H1 (cell line): ENCODE measurements at regions not wholly inside any gene's neighbourhood (a gene's known extent, or its start where the extent isn't known, plus 50 kb on each side); places are given as distances from the start of the nearest gene placed in this dataset.

Experiments
- CTCF ChIA-PET: fragments of 300-600 bp; sonication (Branson Sonifier 250); formaldehyde crosslinking; loops from one replicate; lab custom pipeline; 2021; ENCODE audit not compliant: partially characterized antibody; lab: Charles Lee
- POLR2A ChIA-PET: fragments of 300-600 bp; sonication (Branson Sonifier 250); formaldehyde crosslinking; loops from one replicate; lab custom pipeline; 2021; ENCODE audit warnings: inconsistent platforms; ENCODE audit not compliant: partially characterized antibody; lab: Charles Lee
- DNase-seq, 2 experiments: peaks; one replicate each; pipeline versions ENCODE4 v3.0.0 to v3.0.0-alpha.2; 2010 to 2022; ENCODE audit warnings: low spot score in 2 of 2, low read depth in 1 of 2, mixed read lengths in 1 of 2
- FAIRE-seq: peaks from 2 replicates; lab custom pipeline; 2011; peaks lifted over from hg19 to GRCh38; lab: Jason Lieb, UNC
- H2AFZ ChIP-seq: 2 replicates; pipeline ENCODE4 v1.8.1; 2012; ENCODE audit warnings: low read length, inconsistent platforms
- H2AK5ac ChIP-seq: 2 replicates; pipeline ENCODE4 v1.6.1; 2013; ENCODE audit warnings: low read depth, low read length
- H2BK120ac ChIP-seq: replicated peaks from 2 replicates; pipeline ENCODE3; 2013; ENCODE audit warnings: low read depth, low read length, inconsistent platforms
- H2BK12ac ChIP-seq: 2 replicates; pipeline ENCODE4 v1.6.1; 2013; ENCODE audit warnings: low read depth, low read length
- H2BK15ac ChIP-seq: 2 replicates; pipeline ENCODE4 v1.6.1; 2013; ENCODE audit warnings: low read length
- H2BK20ac ChIP-seq: 2 replicates; pipeline ENCODE4 v1.6.1; 2013; ENCODE audit warnings: low read length
- H2BK5ac ChIP-seq: 2 replicates; pipeline ENCODE4 v1.6.1; 2013; ENCODE audit warnings: low read depth, low read length
- H3K14ac ChIP-seq: 2 replicates; pipeline ENCODE4 v1.6.1; 2013; ENCODE audit warnings: inconsistent platforms; ENCODE audit not compliant: insufficient read length
- H3K18ac ChIP-seq: 2 replicates; pipeline ENCODE4 v1.6.1; 2013; ENCODE audit warnings: low read length; ENCODE audit errors: extremely low read depth
- H3K23ac ChIP-seq: 2 replicates; pipeline ENCODE4 v1.6.1; 2013; ENCODE audit warnings: inconsistent platforms; ENCODE audit not compliant: insufficient read length
- H3K23me2 ChIP-seq: 2 replicates; pipeline ENCODE4 v1.6.1; 2013; ENCODE audit warnings: low read depth, low read length
- H3K27ac ChIP-seq: 2 replicates; pipeline ENCODE4 v1.6.1; 2011; ENCODE audit warnings: low read depth, low read length, inconsistent platforms
- H3K27me3 ChIP-seq, 4 experiments: replicated peaks in 1 of 4; 1 replicate in 1 of 4; 2 replicates in 3 of 4; pipeline versions ENCODE4 v1.6.1 to v1.8.1; 2011 to 2013; ENCODE audit warnings: low read length in 3 of 4, mild to moderate bottlenecking in 3 of 4, inconsistent platforms in 2 of 4, mixed read lengths in 2 of 4, moderate library complexity in 1 of 4; ENCODE audit not compliant: control insufficient read depth in 3 of 4, insufficient read depth in 3 of 4; ENCODE audit errors: extremely low read depth in 1 of 4
- H3K36me3 ChIP-seq, 4 experiments: 2 replicates each; pipeline versions ENCODE4 v1.6.1 to v1.8.1; 2011 to 2013; ENCODE audit warnings: mild to moderate bottlenecking in 4 of 4, low read length in 3 of 4, moderate library complexity in 2 of 4, control low read depth in 1 of 4, inconsistent platforms in 1 of 4; ENCODE audit not compliant: insufficient read depth in 4 of 4, control insufficient read depth in 2 of 4
- H3K4ac ChIP-seq: replicated peaks from 2 replicates; pipeline ENCODE3; 2013; ENCODE audit warnings: low read length, low read depth, mixed read lengths, inconsistent platforms; ENCODE audit not compliant: insufficient read length
- H3K4me1 ChIP-seq, 4 experiments: replicated peaks in 1 of 4; 1 replicate in 1 of 4; 2 replicates in 3 of 4; pipeline versions ENCODE4 v1.6.1 to v1.8.1; 2011 to 2013; ENCODE audit warnings: low read length in 3 of 4, inconsistent platforms in 2 of 4, mixed read lengths in 1 of 4; ENCODE audit not compliant: insufficient read depth in 4 of 4, control insufficient read depth in 3 of 4
- H3K4me2 ChIP-seq, 2 experiments: 2 replicates each; pipeline versions ENCODE4 v1.6.1 to v1.8.1; 2011 to 2013; ENCODE audit warnings: low read depth in 2 of 2, low read length in 2 of 2, control low read depth in 1 of 2, inconsistent platforms in 1 of 2, mild to moderate bottlenecking in 1 of 2; ENCODE audit not compliant: insufficient read depth in 1 of 2
- H3K4me3 ChIP-seq, 4 experiments: fragments of 200-600, 300-600 bp in 1 of 4; sonication (generic), shearing (Covaris generic), sonication (Bioruptor Twin) in 1 of 4; 2 replicates each; pipeline versions ENCODE4 v1.5.1 to v1.8.1; 2011 to 2016; ENCODE audit warnings: low read length in 4 of 4, low read depth in 3 of 4, control low read depth in 2 of 4, inconsistent platforms in 2 of 4, mild to moderate bottlenecking in 2 of 4, mixed read lengths in 1 of 4, moderate library complexity in 1 of 4; ENCODE audit not compliant: insufficient read depth in 2 of 4; ENCODE audit errors: extremely low read depth in 1 of 4
- H3K56ac ChIP-seq: replicated peaks from 2 replicates; pipeline ENCODE3; 2013; ENCODE audit warnings: low read depth, mild to moderate bottlenecking, mixed read lengths, low read length, inconsistent platforms; ENCODE audit not compliant: insufficient read length
- H3K79me1 ChIP-seq: 2 replicates; pipeline ENCODE4 v1.6.1; 2013; ENCODE audit warnings: low read depth, low read length, control low read depth
- H3K79me2 ChIP-seq, 2 experiments: 2 replicates each; pipeline versions ENCODE4 v1.6.1 to v1.8.1; 2012 to 2013; ENCODE audit warnings: low read length in 2 of 2, mild to moderate bottlenecking in 2 of 2, inconsistent platforms in 1 of 2; ENCODE audit not compliant: insufficient read depth in 2 of 2, control insufficient read depth in 1 of 2
- H3K9ac ChIP-seq, 4 experiments: replicated peaks in 1 of 4; 1 replicate in 1 of 4; 2 replicates in 3 of 4; pipeline versions ENCODE4 v1.6.1 to v1.8.1; 2011 to 2013; ENCODE audit warnings: low read depth in 3 of 4, low read length in 3 of 4, control low read depth in 2 of 4, mild to moderate bottlenecking in 2 of 4, moderate library complexity in 2 of 4, inconsistent platforms in 1 of 4; ENCODE audit errors: extremely low read depth in 1 of 4
- H3K9me3 ChIP-seq, 2 experiments: 2 replicates each; pipeline versions ENCODE4 v1.6.1 to v1.8.1; 2012 to 2013; ENCODE audit warnings: mild to moderate bottlenecking in 2 of 2, moderate library complexity in 2 of 2, control low read depth in 1 of 2, inconsistent platforms in 1 of 2, low read depth in 1 of 2, low read length in 1 of 2, mixed read lengths in 1 of 2; ENCODE audit not compliant: insufficient read depth in 2 of 2
- H4K20me1 ChIP-seq, 2 experiments: replicated peaks in 1 of 2; 2 replicates each; pipeline versions ENCODE3 to v1.8.1; 2011 to 2013; ENCODE audit warnings: inconsistent platforms in 2 of 2, low read length in 2 of 2, mild to moderate bottlenecking in 1 of 2; ENCODE audit not compliant: insufficient read depth in 2 of 2, control insufficient read depth in 1 of 2
- H4K5ac ChIP-seq: 2 replicates; pipeline ENCODE4 v1.6.1; 2013; ENCODE audit warnings: low read length, low read depth, mixed read lengths, inconsistent platforms; ENCODE audit not compliant: insufficient read length
- H4K8ac ChIP-seq: 2 replicates; pipeline ENCODE4 v1.8.0; 2013; ENCODE audit warnings: mild to moderate bottlenecking, moderate library complexity, low read length, inconsistent platforms; ENCODE audit not compliant: insufficient read depth; ENCODE audit errors: extremely low read depth
- H4K91ac ChIP-seq: replicated peaks from 2 replicates; pipeline ENCODE3; 2013; ENCODE audit warnings: low read length, mixed read lengths, inconsistent platforms; ENCODE audit not compliant: insufficient read length
- CBX5 ChIP-seq: fragments of 300-800, 300-1000 bp; sonication (generic); IDR thresholded peaks from 2 replicates; pipeline ENCODE4 v1.7.1; 2016; ENCODE audit warnings: antibody characterized with exemption, low read length, low read depth
- CEBPB ChIP-seq: IDR thresholded peaks from 2 replicates; pipeline ENCODE4 v1.6.1; 2012; ENCODE audit warnings: low read depth, low read length
- CHD1 ChIP-seq: IDR thresholded peaks from 2 replicates; pipeline ENCODE4 v1.6.1; 2012; ENCODE audit warnings: low read depth, low read length, improper control_type of control experiment
- KDM5A ChIP-seq: fragments of 200-600 bp; IDR thresholded peaks from 2 replicates; pipeline ENCODE4 v1.7.1; 2012; ENCODE audit warnings: mild to moderate bottlenecking, low read length, inconsistent platforms, mixed read lengths
- MAFK ChIP-seq: IDR thresholded peaks from 2 replicates; pipeline ENCODE4 v1.6.1; 2012; ENCODE audit warnings: low read depth, mild to moderate bottlenecking, improper control_type of control experiment, low read length
- NANOG ChIP-seq: IDR thresholded peaks from 2 replicates; pipeline ENCODE4 v1.6.1; 2011; ENCODE audit warnings: low read length, low read depth, mild to moderate bottlenecking, inconsistent platforms; ENCODE audit not compliant: insufficient read depth, poor library complexity, severe bottlenecking
- TAF1 ChIP-seq: IDR thresholded peaks from 2 replicates; pipeline ENCODE4 v1.6.1; 2011; ENCODE audit warnings: mild to moderate bottlenecking, low read depth, low read length
- YY1 ChIP-seq: IDR thresholded peaks from 2 replicates; pipeline ENCODE4 v1.6.1; 2011; ENCODE audit warnings: low read depth, mild to moderate bottlenecking, low read length
- WGBS, 2 experiments: shearing (Covaris generic) in 1 of 2; methylation state at CpG; one replicate each; pipeline versions ENCODE4 v1.1.6 to v1.1.7; 2013 to 2015; ENCODE audit warnings: low lambda C conversion rate in 2 of 2, mixed read lengths in 2 of 2, inconsistent platforms in 1 of 2, low coverage in 1 of 2, missing lambda C conversion rate in 1 of 2; ENCODE audit not compliant: insufficient replicate concordance in 2 of 2, insufficient coverage in 1 of 2, insufficient read length in 1 of 2; ENCODE audit errors: extremely low coverage in 1 of 2, missing lambda C conversion rate in 1 of 2; 5-methylcytosine and 5-hydroxymethylcytosine counted together
- TF ChIP-seq, protein P1 (sequence below): IDR thresholded peaks from 2 replicates; pipeline ENCODE4 v1.6.1; 2011; ENCODE audit warnings: low read length, improper control_type of control experiment
- TF ChIP-seq, protein P2 (sequence below), 3 experiments: IDR thresholded peaks; 1 replicate in 2 of 3; 2 replicates in 1 of 3; pipeline versions ENCODE4 v1.5.1 to v1.6.1; 2011; ENCODE audit warnings: low read length in 3 of 3, mild to moderate bottlenecking in 3 of 3, inconsistent platforms in 2 of 3, low read depth in 1 of 3, moderate library complexity in 1 of 3; ENCODE audit not compliant: insufficient read depth in 1 of 3; ENCODE audit errors: control extremely low read depth in 1 of 3

- no peak overlapping the region for H3K23ac ChIP-seq
- H4K5ac ChIP-seq = no peak overlapping the region
- H3K23me2 ChIP-seq = no peaks in the 10 kb centered on the region
- CTCF ChIA-PET = interaction anchor here (0.8 kb wide), 1 partner anchor 9 kb away, joined by 5 read pairs; no protein-coding TSS in a partner anchor
- no peak overlapping the region for H3K27ac ChIP-seq
- POLR2A ChIA-PET = no interaction called here
- H4K8ac ChIP-seq = no peak overlapping the region
- H3K56ac ChIP-seq = no peak overlapping the region
- H2BK15ac ChIP-seq = no peak overlapping the region
- H3K79me1 ChIP-seq = no peaks in the 10 kb centered on the region
- peaks cover 73 to 76% of the 10 kb centered on the region in 2 experiments for H3K9me3 ChIP-seq
- H3K36me3 ChIP-seq = no peaks in the 10 kb centered on the region; a peak in 1 of 8 replicates
- H3K4ac ChIP-seq = no peak overlapping the region
- no peak for DNase-seq
- H2AK5ac ChIP-seq = no peak overlapping the region
- H2BK120ac ChIP-seq = no peak overlapping the region
- no peak overlapping the region for H2BK12ac ChIP-seq
- no peaks in the 10 kb centered on the region for H4K20me1 ChIP-seq
- no peak overlapping the region for H3K18ac ChIP-seq
- TF ChIP-seq TAF1 = no peak
- TF ChIP-seq CHD1 = no peak
- TF ChIP-seq, protein P1, sequence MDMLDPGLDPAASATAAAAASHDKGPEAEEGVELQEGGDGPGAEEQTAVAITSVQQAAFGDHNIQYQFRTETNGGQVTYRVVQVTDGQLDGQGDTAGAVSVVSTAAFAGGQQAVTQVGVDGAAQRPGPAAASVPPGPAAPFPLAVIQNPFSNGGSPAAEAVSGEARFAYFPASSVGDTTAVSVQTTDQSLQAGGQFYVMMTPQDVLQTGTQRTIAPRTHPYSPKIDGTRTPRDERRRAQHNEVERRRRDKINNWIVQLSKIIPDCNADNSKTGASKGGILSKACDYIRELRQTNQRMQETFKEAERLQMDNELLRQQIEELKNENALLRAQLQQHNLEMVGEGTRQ = no peak
- TF ChIP-seq CBX5 = no peak
- TF ChIP-seq MAFK = no peak
- TF ChIP-seq KDM5A = no peak
- TF ChIP-seq, protein P2, sequence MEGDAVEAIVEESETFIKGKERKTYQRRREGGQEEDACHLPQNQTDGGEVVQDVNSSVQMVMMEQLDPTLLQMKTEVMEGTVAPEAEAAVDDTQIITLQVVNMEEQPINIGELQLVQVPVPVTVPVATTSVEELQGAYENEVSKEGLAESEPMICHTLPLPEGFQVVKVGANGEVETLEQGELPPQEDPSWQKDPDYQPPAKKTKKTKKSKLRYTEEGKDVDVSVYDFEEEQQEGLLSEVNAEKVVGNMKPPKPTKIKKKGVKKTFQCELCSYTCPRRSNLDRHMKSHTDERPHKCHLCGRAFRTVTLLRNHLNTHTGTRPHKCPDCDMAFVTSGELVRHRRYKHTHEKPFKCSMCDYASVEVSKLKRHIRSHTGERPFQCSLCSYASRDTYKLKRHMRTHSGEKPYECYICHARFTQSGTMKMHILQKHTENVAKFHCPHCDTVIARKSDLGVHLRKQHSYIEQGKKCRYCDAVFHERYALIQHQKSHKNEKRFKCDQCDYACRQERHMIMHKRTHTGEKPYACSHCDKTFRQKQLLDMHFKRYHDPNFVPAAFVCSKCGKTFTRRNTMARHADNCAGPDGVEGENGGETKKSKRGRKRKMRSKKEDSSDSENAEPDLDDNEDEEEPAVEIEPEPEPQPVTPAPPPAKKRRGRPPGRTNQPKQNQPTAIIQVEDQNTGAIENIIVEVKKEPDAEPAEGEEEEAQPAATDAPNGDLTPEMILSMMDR (IDR thresholded peaks at IDR 0.05; ENCODE audit: control extremely low read depth in 1 of 3, insufficient read depth in 1 of 3, low read depth in 1 of 3, low read length in 3 of 3) = no peak
- TF ChIP-seq CEBPB = no peak
- no peak for TF ChIP-seq NANOG
- TF ChIP-seq YY1 = no peak
- H3K9ac ChIP-seq = no peak overlapping the region
- no peak overlapping the region for H3K4me3 ChIP-seq
- no peak overlapping the region for H4K91ac ChIP-seq
- no peaks in the 10 kb centered on the region for H3K4me1 ChIP-seq
- 83% methylated on average over 6 of the region's 6 CpGs; no CpG with 5 or more reads in 1 of the 2 experiments for WGBS, 2 experiments
- no peak overlapping the region for H2BK20ac ChIP-seq
- no peaks in the 10 kb centered on the region for H3K79me2 ChIP-seq
- no peaks in the 10 kb centered on the region for H3K27me3 ChIP-seq
- H2AFZ ChIP-seq = no peak overlapping the region
- no peak for FAIRE-seq
- H3K14ac ChIP-seq = no peak overlapping the region
- no peak overlapping the region for H3K4me2 ChIP-seq
- no peak overlapping the region for H2BK5ac ChIP-seq
Observed at GRCh38 chr21:9758141-9758540, 763.2 kb upstream of the TPTE start.
